Liver (tissue), 7 donors: ENCODE measurements at regions not wholly inside any gene's neighbourhood (a gene's known extent, or its start where the extent isn't known, plus 50 kb on each side); places are given as distances from the start of the nearest gene placed in this dataset.

Source experiments
- DNase-seq: peaks from one replicate; pipeline ENCODE4 v3.0.0-alpha.2; 2017; ENCODE audit warnings: low spot score
- H3K27ac ChIP-seq, 2 donors: one replicate each; pipeline ENCODE4 v1.7.0; 2013; ENCODE audit warnings: inconsistent platforms in 2 of 2, low read length in 2 of 2, control low read depth in 1 of 2, low read depth in 1 of 2, mild to moderate bottlenecking in 1 of 2
- H3K27me3 ChIP-seq, 4 donors: one replicate each; pipeline versions ENCODE4 v1.6.1 to v1.7.0; 2013; ENCODE audit warnings: low read length in 3 of 4, inconsistent platforms in 1 of 4, mild to moderate bottlenecking in 1 of 4, moderate library complexity in 1 of 4; ENCODE audit not compliant: control insufficient read depth in 4 of 4, insufficient read depth in 4 of 4
- H3K36me3 ChIP-seq, 4 donors: one replicate each; pipeline versions ENCODE4 v1.6.1 to v1.7.0; 2013; ENCODE audit warnings: low read length in 3 of 4, mild to moderate bottlenecking in 3 of 4, low read depth in 1 of 4, moderate library complexity in 1 of 4; ENCODE audit not compliant: control insufficient read depth in 4 of 4, insufficient read depth in 3 of 4
- H3K4me1 ChIP-seq, 4 donors: one replicate each; pipeline versions ENCODE4 v1.6.1 to v1.7.0; 2013; ENCODE audit warnings: low read length in 3 of 4, mild to moderate bottlenecking in 3 of 4, moderate library complexity in 1 of 4; ENCODE audit not compliant: control insufficient read depth in 4 of 4, insufficient read depth in 4 of 4
- H3K4me3 ChIP-seq, 3 donors: one replicate each; pipeline versions ENCODE4 v1.6.1 to v1.7.0; 2013; ENCODE audit warnings: low read length in 3 of 3, control low read depth in 1 of 3, low read depth in 1 of 3, mild to moderate bottlenecking in 1 of 3
- H3K9ac ChIP-seq, 2 donors: one replicate each; pipeline ENCODE4 v1.7.0; 2013; ENCODE audit warnings: low read length in 2 of 2, mild to moderate bottlenecking in 2 of 2, moderate library complexity in 2 of 2, control low read depth in 1 of 2, low read depth in 1 of 2
- H3K9me3 ChIP-seq, 4 donors: one replicate each; pipeline versions ENCODE4 v1.6.1 to v1.7.0; 2013; ENCODE audit warnings: low read length in 3 of 4; ENCODE audit not compliant: control insufficient read depth in 4 of 4
- FOXA1 ChIP-seq: IDR thresholded peaks from 2 replicates; pipeline ENCODE4 v1.6.1; 2016; ENCODE audit warnings: antibody characterized with exemption
- FOXA2 ChIP-seq: IDR thresholded peaks from 2 replicates; pipeline ENCODE4 v1.6.1; 2016; ENCODE audit warnings: antibody characterized with exemption
- HNF4A ChIP-seq, 2 donors: conservative IDR thresholded peaks; 2 replicates each; pipeline ENCODE4 v1.6.1; 2016; ENCODE audit warnings: antibody characterized with exemption in 2 of 2, mild to moderate bottlenecking in 2 of 2
- JUND ChIP-seq, 2 donors: IDR thresholded peaks; 2 replicates each; pipeline ENCODE4 v1.6.1; 2016; ENCODE audit warnings: antibody characterized with exemption in 2 of 2
- NR2F2 ChIP-seq: IDR thresholded peaks from 2 replicates; pipeline ENCODE4 v1.6.1; 2016; ENCODE audit warnings: antibody characterized with exemption
- RAD21 ChIP-seq, 2 donors: IDR thresholded peaks; 2 replicates each; pipeline ENCODE4 v1.6.1; 2016; ENCODE audit warnings: antibody characterized with exemption in 2 of 2, mild to moderate bottlenecking in 2 of 2
- REST ChIP-seq: IDR thresholded peaks from 2 replicates; pipeline ENCODE4 v1.6.1; 2016; ENCODE audit warnings: antibody characterized with exemption, mild to moderate bottlenecking
- RXRA ChIP-seq, 2 donors: IDR thresholded peaks; 2 replicates each; pipeline ENCODE4 v1.6.1; 2017 to 2018; ENCODE audit warnings: antibody characterized with exemption in 2 of 2, mild to moderate bottlenecking in 1 of 2
- SP1 ChIP-seq: IDR thresholded peaks from 2 replicates; pipeline ENCODE4 v1.6.1; 2018; ENCODE audit warnings: antibody characterized with exemption, mild to moderate bottlenecking
- TAF1 ChIP-seq: conservative IDR thresholded peaks from 2 replicates; pipeline ENCODE4 v1.6.1; 2016; ENCODE audit warnings: antibody characterized with exemption, mild to moderate bottlenecking
- WGBS: extraction: QIAGEN DNeasy Blood & Tissue Kit; methylation state at CpG from one replicate; pipeline ENCODE4 v1.1.7; 2013; 5-methylcytosine and 5-hydroxymethylcytosine counted together
- TF ChIP-seq, protein P1 (sequence below): IDR thresholded peaks from 2 replicates; pipeline ENCODE4 v1.6.1; 2016; ENCODE audit warnings: antibody characterized with exemption
- donor health status: healthy.
- donor health status: healthy.
- donor health status: healthy.
- donor health status: healthy.

DNA sequence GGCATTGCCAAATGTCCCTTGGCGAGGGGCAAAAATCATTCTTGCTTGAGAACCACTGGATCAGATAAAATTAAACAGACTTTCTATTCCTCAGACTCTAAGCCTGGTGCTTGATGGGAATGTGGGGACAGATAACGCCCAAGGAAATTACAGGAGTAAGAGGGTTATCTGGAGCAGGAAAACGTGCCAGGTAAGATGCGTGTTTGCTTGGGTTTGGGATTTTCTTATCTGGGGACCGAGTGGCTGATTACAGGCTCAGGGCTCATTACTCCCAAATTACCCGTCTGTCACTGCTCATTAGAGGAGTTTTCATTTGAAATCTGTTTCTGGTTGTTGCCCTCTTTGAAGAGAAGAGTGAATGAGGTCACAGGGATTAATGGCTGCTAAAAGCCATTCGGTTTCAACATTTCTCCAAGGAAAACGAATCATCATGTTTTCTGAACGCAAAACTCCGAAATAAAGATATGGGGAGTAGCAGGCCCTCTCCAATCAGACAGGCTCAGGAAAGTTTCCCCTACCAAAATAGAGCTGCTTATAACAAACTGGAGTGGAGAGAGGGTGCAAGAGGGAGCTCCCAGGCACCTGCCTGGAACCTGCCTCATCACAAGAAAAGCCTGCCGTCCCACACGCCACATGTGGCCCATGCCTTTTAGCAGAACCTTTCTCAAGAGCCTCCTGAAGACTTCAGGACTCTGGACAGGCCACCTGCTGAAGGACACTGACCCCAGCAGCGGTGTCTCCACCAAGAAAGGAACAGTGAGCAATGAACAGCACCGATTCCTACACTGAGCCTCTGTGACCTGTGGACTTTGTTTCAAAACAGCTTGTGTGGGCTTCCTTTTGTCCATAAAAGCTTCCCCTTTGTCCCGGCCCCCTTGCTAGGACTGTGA lies 136.4 kb downstream of the ICE1 start (continued):
- TF ChIP-seq, protein P1, sequence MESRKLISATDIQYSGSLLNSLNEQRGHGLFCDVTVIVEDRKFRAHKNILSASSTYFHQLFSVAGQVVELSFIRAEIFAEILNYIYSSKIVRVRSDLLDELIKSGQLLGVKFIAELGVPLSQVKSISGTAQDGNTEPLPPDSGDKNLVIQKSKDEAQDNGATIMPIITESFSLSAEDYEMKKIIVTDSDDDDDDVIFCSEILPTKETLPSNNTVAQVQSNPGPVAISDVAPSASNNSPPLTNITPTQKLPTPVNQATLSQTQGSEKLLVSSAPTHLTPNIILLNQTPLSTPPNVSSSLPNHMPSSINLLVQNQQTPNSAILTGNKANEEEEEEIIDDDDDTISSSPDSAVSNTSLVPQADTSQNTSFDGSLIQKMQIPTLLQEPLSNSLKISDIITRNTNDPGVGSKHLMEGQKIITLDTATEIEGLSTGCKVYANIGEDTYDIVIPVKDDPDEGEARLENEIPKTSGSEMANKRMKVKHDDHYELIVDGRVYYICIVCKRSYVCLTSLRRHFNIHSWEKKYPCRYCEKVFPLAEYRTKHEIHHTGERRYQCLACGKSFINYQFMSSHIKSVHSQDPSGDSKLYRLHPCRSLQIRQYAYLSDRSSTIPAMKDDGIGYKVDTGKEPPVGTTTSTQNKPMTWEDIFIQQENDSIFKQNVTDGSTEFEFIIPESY, result no peak
- TF ChIP-seq SP1 (no peak), RAD21 (IDR thresholded peaks at IDR 0.05) (no peak)

DNA sequence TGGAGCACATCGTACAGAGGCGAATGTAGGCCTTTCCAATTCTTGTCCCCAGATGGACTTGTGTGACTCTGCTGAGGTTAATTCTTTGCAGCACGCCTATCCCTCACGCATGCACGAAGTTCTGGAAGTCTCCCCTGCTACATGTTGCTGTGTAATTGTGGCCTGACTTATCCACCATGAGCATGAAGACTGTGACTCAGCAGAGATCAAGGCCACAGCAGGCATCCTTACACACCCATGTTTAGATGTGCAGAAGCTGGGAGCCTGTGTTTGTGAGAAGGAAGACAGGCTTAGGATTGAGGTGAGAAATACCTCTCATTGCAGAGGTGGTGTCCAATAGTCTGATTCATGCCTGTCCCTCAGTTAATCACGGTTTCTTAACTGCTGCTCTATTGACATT lies 135.6 kb downstream of the ICE1 start:
- TF ChIP-seq NR2F2 (no peak), FOXA2 (no peak), HNF4A (conservative IDR thresholded peaks at IDR 0.05) (no peak), REST (no peak), JUND (IDR thresholded peaks at IDR 0.05) (no peak), TAF1 (no peak)
- no peak overlapping the region for H3K27ac ChIP-seq
- 74% methylated on average over 6 of the region's 6 CpGs for WGBS
- peaks cover 0 to 1% (median 0%) of the 10 kb centered on the region in 4 donors for H3K36me3 ChIP-seq
- H3K4me1 ChIP-seq, result no peaks in the 10 kb centered on the region
- no peak overlapping the region for H3K4me3 ChIP-seq
- no peaks in the 10 kb centered on the region for H3K27me3 ChIP-seq
- no peak overlapping the region for H3K9ac ChIP-seq
- DNase-seq, result no peak
- H3K9me3 ChIP-seq, result no peaks in the 10 kb centered on the region

GRCh38 chr5:5551499-5551898 lies 129.0 kb downstream of the ICE1 start:
- H3K27ac ChIP-seq, result no peak overlapping the region
- TF ChIP-seq RXRA (IDR thresholded peaks at IDR 0.05), result no peak
- TF ChIP-seq, protein P1, result no peak
- TF ChIP-seq FOXA1, result no peak
- TF ChIP-seq REST, result no peak
- TF ChIP-seq SP1, result no peak
- no peak for TF ChIP-seq JUND (IDR thresholded peaks at IDR 0.05)
- TF ChIP-seq TAF1, result no peak
- no peak overlapping the region for H3K4me3 ChIP-seq
- H3K9me3 ChIP-seq, result peaks cover 0 to 2% (median under 1%) of the 10 kb centered on the region in 4 donors
- no peaks in the 10 kb centered on the region for H3K4me1 ChIP-seq
- peaks cover 0 to 3% (median 0%) of the 10 kb centered on the region in 4 donors for H3K27me3 ChIP-seq
- H3K36me3 ChIP-seq, result no peaks in the 10 kb centered on the region
- 81% methylated on average over 4 of the region's 4 CpGs for WGBS
- no peak overlapping the region for H3K9ac ChIP-seq
- DNase-seq, result no peak
